RWPE1 (cell line): ENCODE measurements at regions not wholly inside any gene's neighbourhood (a gene's known extent, or its start where the extent isn't known, plus 50 kb on each side); places are given as distances from the start of the nearest gene placed in this dataset.

ENCODE experiments used
- CTCF ChIA-PET: fragments of 350-600 bp; sonication (Branson Sonifier 250); formaldehyde crosslinking; extraction: SDS; loops from one replicate; lab custom pipeline; 2021; lab: Yijun Ruan, JAX
- POLR2A ChIA-PET: fragments of 400-600 bp; formaldehyde crosslinking; extraction: SDS; loops from one replicate; lab custom pipeline; 2020; ENCODE audit warnings: antibody characterized with exemption; ENCODE audit not compliant: low non-redundant PET; lab: Yijun Ruan, JAX
- DNase-seq: peaks from one replicate; pipeline ENCODE4 v3.0.0; 2012; ENCODE audit warnings: low spot score
- H3K27ac ChIP-seq: fragments of 450-650 bp; 2 replicates; pipeline ENCODE4 v1.5.1; 2017
- TF ChIP-seq, protein P1 (sequence below): fragments of 450-650 bp; conservative IDR thresholded peaks from 2 replicates; pipeline ENCODE4 v1.5.1; 2017; ENCODE audit warnings: low read depth, mild to moderate bottlenecking

GRCh38 chr14:29102266-29102665, 335.7 kb downstream of the FOXG1 start:
- POLR2A ChIA-PET = no interaction called here
- H3K27ac ChIP-seq = no peak overlapping the region
- CTCF ChIA-PET = no interaction called here
- TF ChIP-seq, protein P1, sequence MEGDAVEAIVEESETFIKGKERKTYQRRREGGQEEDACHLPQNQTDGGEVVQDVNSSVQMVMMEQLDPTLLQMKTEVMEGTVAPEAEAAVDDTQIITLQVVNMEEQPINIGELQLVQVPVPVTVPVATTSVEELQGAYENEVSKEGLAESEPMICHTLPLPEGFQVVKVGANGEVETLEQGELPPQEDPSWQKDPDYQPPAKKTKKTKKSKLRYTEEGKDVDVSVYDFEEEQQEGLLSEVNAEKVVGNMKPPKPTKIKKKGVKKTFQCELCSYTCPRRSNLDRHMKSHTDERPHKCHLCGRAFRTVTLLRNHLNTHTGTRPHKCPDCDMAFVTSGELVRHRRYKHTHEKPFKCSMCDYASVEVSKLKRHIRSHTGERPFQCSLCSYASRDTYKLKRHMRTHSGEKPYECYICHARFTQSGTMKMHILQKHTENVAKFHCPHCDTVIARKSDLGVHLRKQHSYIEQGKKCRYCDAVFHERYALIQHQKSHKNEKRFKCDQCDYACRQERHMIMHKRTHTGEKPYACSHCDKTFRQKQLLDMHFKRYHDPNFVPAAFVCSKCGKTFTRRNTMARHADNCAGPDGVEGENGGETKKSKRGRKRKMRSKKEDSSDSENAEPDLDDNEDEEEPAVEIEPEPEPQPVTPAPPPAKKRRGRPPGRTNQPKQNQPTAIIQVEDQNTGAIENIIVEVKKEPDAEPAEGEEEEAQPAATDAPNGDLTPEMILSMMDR = no peak
- no peak for DNase-seq

GRCh38 chr14:29102996-29103395, 336.4 kb downstream of the FOXG1 start:
- no peak for DNase-seq
- TF ChIP-seq, protein P1 = no peak
- no peak overlapping the region for H3K27ac ChIP-seq
- ChIA-PET POLR2A (no interaction called here), CTCF (no interaction called here)

GRCh38 chr14:29108908-29109307, 342.3 kb downstream of the FOXG1 start:
- DNase-seq = no peak
- H3K27ac ChIP-seq = no peak overlapping the region
- POLR2A ChIA-PET = no interaction called here
- CTCF ChIA-PET = no interaction called here
- TF ChIP-seq, protein P1 = no peak

DNA sequence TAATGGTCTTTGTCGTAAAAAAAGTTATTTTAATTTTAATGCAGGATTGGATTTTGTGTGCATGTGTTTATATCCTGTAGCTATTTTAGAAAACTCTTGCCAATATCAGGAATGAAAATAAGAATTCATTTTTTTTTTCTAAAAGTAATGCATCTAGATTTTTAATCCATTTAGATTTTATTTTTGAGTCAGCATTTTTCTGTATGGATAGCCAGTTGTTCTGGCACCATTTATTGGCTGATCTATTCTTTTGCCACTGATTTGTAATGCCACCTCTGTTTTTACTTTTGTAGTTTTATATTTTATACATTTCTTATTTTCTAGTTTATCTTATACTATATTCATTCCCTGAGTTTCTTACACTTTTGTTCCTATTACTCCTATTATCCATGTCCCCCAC, 343.0 kb downstream of the FOXG1 start:
- TF ChIP-seq, protein P1 = no peak

DNA sequence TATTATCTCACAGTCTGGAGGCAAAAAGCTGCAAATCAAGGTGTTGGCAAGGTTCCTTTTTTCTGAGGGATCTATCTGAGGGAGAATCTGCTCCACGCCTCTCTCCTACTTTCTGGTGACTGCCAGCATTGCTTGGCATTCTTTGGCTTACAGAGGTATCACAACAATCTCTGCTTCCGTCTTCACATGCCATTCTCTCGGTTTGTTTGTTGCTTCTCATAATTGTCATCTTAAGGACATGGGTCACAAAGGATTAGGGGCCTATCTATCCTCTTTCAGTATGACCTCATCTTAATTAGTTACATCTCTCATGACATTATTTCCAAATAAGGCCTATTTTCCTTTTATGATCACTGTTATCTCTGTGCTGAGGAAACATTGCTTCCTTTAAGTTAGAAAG, 345.0 kb downstream of the FOXG1 start:
- POLR2A ChIA-PET = no interaction called here
- CTCF ChIA-PET = interaction anchor here (0.6 kb wide), 1 partner anchor 287 kb away, joined by 3 read pairs; no protein-coding TSS in a partner anchor
- no peak overlapping the region for H3K27ac ChIP-seq

More for the DNA sequence above, 343.0 kb downstream of the FOXG1 start:
- no peak overlapping the region for H3K27ac ChIP-seq
- ChIA-PET CTCF (no interaction called here), POLR2A (no interaction called here)
- no peak for DNase-seq

DNA sequence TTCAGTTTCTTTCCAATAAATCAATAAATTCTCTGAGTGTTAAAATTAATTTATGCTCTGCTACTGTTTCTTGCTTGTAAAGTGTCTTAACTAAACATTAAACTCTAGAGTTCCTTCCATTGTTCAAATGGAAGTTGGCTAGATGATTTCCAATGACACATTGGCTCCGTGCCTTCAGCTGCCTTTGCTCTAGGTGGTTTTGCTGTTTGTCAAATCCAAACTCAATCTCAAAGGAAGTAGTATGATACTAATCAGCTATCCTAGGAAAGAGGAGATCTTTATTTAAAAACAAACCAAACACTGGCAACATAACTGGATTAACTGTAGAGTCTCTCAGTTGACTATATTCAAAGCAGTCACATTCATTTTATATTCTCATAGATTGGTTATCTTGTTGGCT, 356.4 kb downstream of the FOXG1 start:
- DNase-seq = no peak
- TF ChIP-seq, protein P1 = no peak
- POLR2A ChIA-PET = no interaction called here
- CTCF ChIA-PET = no interaction called here
- H3K27ac ChIP-seq = no peak overlapping the region

More for the DNA sequence above, 345.0 kb downstream of the FOXG1 start:
- TF ChIP-seq, protein P1 = no peak
- no peak for DNase-seq
